GM18858 (cell line): ENCODE measurements at regions not wholly inside any gene's neighbourhood (a gene's known extent, or its start where the extent isn't known, plus 50 kb on each side); places are given as distances from the start of the nearest gene placed in this dataset.

Experiments used
- ATAC-seq: cut with Tn5 transposase; IDR thresholded peaks from one replicate; pipeline ENCODE4 v1.9.1; 2021; ENCODE audit not compliant: unreplicated experiment

- no peak for ATAC-seq
These were observed 314.7 kb upstream of the ZNF32 start for GRCh38 chr10:43963379-43963778.

GRCh38 chr10:43962346-43963191 is 313.9 kb upstream of the ZNF32 start:
- ATAC-seq, result no peak

GRCh38 chr10:43961523-43962345 is 313.1 kb upstream of the ZNF32 start:
- ATAC-seq, result no peak

GRCh38 chr10:43960981-43961380 is 312.3 kb upstream of the ZNF32 start:
- ATAC-seq, result no peak

- ATAC-seq, result no peak
These were observed 311.8 kb upstream of the ZNF32 start for GRCh38 chr10:43960477-43960876.

GRCh38 chr10:43960135-43960415 is 311.4 kb upstream of the ZNF32 start:
- no peak for ATAC-seq

GRCh38 chr10:43959364-43960134 is 310.9 kb upstream of the ZNF32 start:
- no peak for ATAC-seq

GRCh38 chr10:43958964-43959363 is 310.3 kb upstream of the ZNF32 start:
- ATAC-seq, result no peak

GRCh38 chr10:43958071-43958432 is 309.4 kb upstream of the ZNF32 start:
- no peak for ATAC-seq

- ATAC-seq, result no peak
These were observed 308.8 kb upstream of the ZNF32 start for GRCh38 chr10:43957267-43958070.

GRCh38 chr10:43955978-43956377 is 307.3 kb upstream of the ZNF32 start:
- ATAC-seq, result no peak

- no peak for ATAC-seq
These were observed 306.4 kb upstream of the ZNF32 start for GRCh38 chr10:43955002-43955596.

- ATAC-seq, result no peak
These were observed 305.0 kb upstream of the ZNF32 start for GRCh38 chr10:43953672-43954071.

GRCh38 chr10:43952760-43953159 is 304.1 kb upstream of the ZNF32 start:
- no peak for ATAC-seq

GRCh38 chr10:43949351-43949750 is 300.7 kb upstream of the ZNF32 start:
- no peak for ATAC-seq

GRCh38 chr10:43946445-43946844 is 297.8 kb upstream of the ZNF32 start:
- no peak for ATAC-seq

GRCh38 chr10:43945908-43946307 is 297.2 kb upstream of the ZNF32 start:
- ATAC-seq, result no peak

- ATAC-seq, result no peak
These were observed 296.5 kb upstream of the ZNF32 start for GRCh38 chr10:43945094-43945730.

GRCh38 chr10:43944381-43945093 is 295.9 kb upstream of the ZNF32 start:
- ATAC-seq, result no peak
